ENCODE measurements at regions not wholly inside any gene's neighbourhood (a gene's known extent, or its start where the extent isn't known, plus 50 kb on each side); places are given as distances from the start of the nearest gene placed in this dataset.

DNA sequence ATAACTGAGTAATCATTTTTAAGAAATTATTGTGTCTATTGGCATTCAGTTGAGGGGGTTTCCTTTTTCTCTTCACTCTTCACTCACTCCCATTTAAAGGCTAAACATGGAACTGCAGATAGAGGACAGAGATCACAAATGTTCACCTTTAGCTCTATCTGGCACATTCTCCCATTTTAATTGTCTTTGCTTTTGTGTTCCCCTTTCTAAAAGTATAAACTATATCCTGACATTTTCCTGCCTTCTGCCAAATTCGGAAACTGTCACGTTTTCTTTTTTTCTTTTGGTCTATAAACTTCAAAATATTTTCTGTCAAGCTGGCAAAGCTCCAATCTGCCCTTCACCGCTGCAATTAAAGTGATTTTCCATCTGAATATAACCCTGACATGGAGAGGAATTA is 219.8 kb upstream of the CDKN3 start:
- TF ChIP-seq RAD21 (conservative IDR thresholded peaks at IDR 0.05) (no peak), EZH2 (IDR thresholded peaks at IDR 0.05; ENCODE audit: borderline replicate concordance, insufficient read depth, low read length, poor library complexity, severe bottlenecking) (no peak), CTCF (IDR thresholded peaks at IDR 0.05; ENCODE audit: poor library complexity, severe bottlenecking) (no peak), TAF1 (IDR thresholded peaks at IDR 0.05; ENCODE audit: low read depth) (no peak), EP300 (conservative IDR thresholded peaks at IDR 0.05; ENCODE audit: poor library complexity, severe bottlenecking) (no peak), MXI1 (conservative IDR thresholded peaks at IDR 0.05; ENCODE audit: poor library complexity, severe bottlenecking) (no peak), REST (IDR thresholded peaks at IDR 0.05; ENCODE audit: borderline replicate concordance) (no peak), SMC3 (conservative IDR thresholded peaks at IDR 0.05; ENCODE audit: poor library complexity) (no peak), POLR2AphosphoS5 (IDR thresholded peaks at IDR 0.05) (no peak)
- Histone ChIP-seq H3K27ac (ENCODE audit: low read length) (no peak overlapping the region), H3K27me3 (ENCODE audit: insufficient read depth, low read depth, low read length) (no peaks in the 10 kb centered on the region), H3K9me2 (ENCODE audit: insufficient read depth, low read length) (no peaks in the 10 kb centered on the region), H2AFZ (ENCODE audit: low read depth, low read length) (no peak overlapping the region), H4K20me1 (ENCODE audit: insufficient read depth) (no peaks in the 10 kb centered on the region), H3K9me3 (ENCODE audit: low read length) (no peaks in the 10 kb centered on the region), H3K79me2 (replicated peaks; ENCODE audit: insufficient read depth, low read length) (no peaks in the 10 kb centered on the region), H3F3A (ENCODE audit: insufficient read depth, low read length, poor library complexity, severe bottlenecking) (no peaks in the 10 kb centered on the region), H3K4me2 (ENCODE audit: low read length) (no peak overlapping the region), H3K9ac (ENCODE audit: low read length) (no peak overlapping the region), H3K4me3 (ENCODE audit: low read length) (no peak overlapping the region), H3K36me3 (ENCODE audit: insufficient read depth, low read length) (no peaks in the 10 kb centered on the region)

GRCh38 chr14:54177641-54178621 is 218.9 kb upstream of the CDKN3 start:
- no peak for TF ChIP-seq MXI1 (conservative IDR thresholded peaks at IDR 0.05; ENCODE audit: poor library complexity, severe bottlenecking)
- TF ChIP-seq EP300 (conservative IDR thresholded peaks at IDR 0.05; ENCODE audit: poor library complexity, severe bottlenecking), result no peak
- no peak for TF ChIP-seq REST (IDR thresholded peaks at IDR 0.05; ENCODE audit: borderline replicate concordance)
- no peak for TF ChIP-seq POLR2AphosphoS5 (IDR thresholded peaks at IDR 0.05)
- TF ChIP-seq CTCF (IDR thresholded peaks at IDR 0.05; ENCODE audit: poor library complexity, severe bottlenecking), result no peak
- TF ChIP-seq SMC3 (conservative IDR thresholded peaks at IDR 0.05; ENCODE audit: poor library complexity), result no peak
- TF ChIP-seq RAD21 (conservative IDR thresholded peaks at IDR 0.05), result no peak
- no peak for TF ChIP-seq TAF1 (IDR thresholded peaks at IDR 0.05; ENCODE audit: low read depth)
- no peak for TF ChIP-seq EZH2 (IDR thresholded peaks at IDR 0.05; ENCODE audit: borderline replicate concordance, insufficient read depth, low read length, poor library complexity, severe bottlenecking)
- Histone ChIP-seq H3K9ac (ENCODE audit: low read length) (no peak overlapping the region), H2AFZ (ENCODE audit: low read depth, low read length) (no peak overlapping the region), H3K36me3 (ENCODE audit: insufficient read depth, low read length) (no peaks in the 10 kb centered on the region), H3K27me3 (ENCODE audit: insufficient read depth, low read depth, low read length) (no peaks in the 10 kb centered on the region), H3K9me3 (ENCODE audit: low read length) (no peaks in the 10 kb centered on the region), H3K27ac (ENCODE audit: low read length) (no peak overlapping the region), H3K4me2 (ENCODE audit: low read length) (no peak overlapping the region), H4K20me1 (ENCODE audit: insufficient read depth) (no peaks in the 10 kb centered on the region), H3K79me2 (replicated peaks; ENCODE audit: insufficient read depth, low read length) (no peaks in the 10 kb centered on the region), H3K9me2 (ENCODE audit: insufficient read depth, low read length) (no peaks in the 10 kb centered on the region), H3K4me3 (ENCODE audit: low read length) (no peak overlapping the region), H3F3A (ENCODE audit: insufficient read depth, low read length, poor library complexity, severe bottlenecking) (no peaks in the 10 kb centered on the region)

Data from neural cell (in vitro differentiated cells).